Fibroblast of lung (primary cell): ENCODE measurements at regions not wholly inside any gene's neighbourhood (a gene's known extent, or its start where the extent isn't known, plus 50 kb on each side); places are given as distances from the start of the nearest gene placed in this dataset.

ENCODE experiments used
- CTCF ChIP-seq, 2 donors: IDR thresholded peaks in 1 of 2; conservative IDR thresholded peaks in 1 of 2; 1 replicate in 1 of 2; 2 replicates in 1 of 2; pipeline ENCODE4 v1.5.1; 2011 to 2012; ENCODE audit warnings: low read length in 2 of 2, control low read depth in 1 of 2, inconsistent platforms in 1 of 2, low read depth in 1 of 2, mild to moderate bottlenecking in 1 of 2
- EZH2 ChIP-seq: IDR thresholded peaks from 2 replicates; pipeline ENCODE4 v1.5.1; 2012; ENCODE audit warnings: low read length, control low read depth, mild to moderate bottlenecking; ENCODE audit errors: missing control alignments

GRCh38 chr11:119976805-119977560, 160.9 kb downstream of the TRIM29 start:
- TF ChIP-seq CTCF (conservative IDR thresholded peaks at IDR 0.05 in 1 of 2, IDR thresholded peaks at IDR 0.05 in 1 of 2; ENCODE audit: low read depth in 1 of 2, low read length in 2 of 2), result no peak
- no peak for TF ChIP-seq EZH2
